ENCODE measurements at regions not wholly inside any gene's neighbourhood (a gene's known extent, or its start where the extent isn't known, plus 50 kb on each side); places are given as distances from the start of the nearest gene placed in this dataset.

GRCh38 chr9:13361076-13361475 lies 81.6 kb upstream of the MPDZ start:
- no peak overlapping the region for H3K4me3 ChIP-seq (IDR thresholded peaks at IDR 0.05; ENCODE audit: insufficient read depth, low read depth, low read length)

GRCh38 chr9:13360188-13360587 lies 80.7 kb upstream of the MPDZ start:
- TF ChIP-seq CTCF (conservative IDR thresholded peaks at IDR 0.05; ENCODE audit: low read depth, low read length), result no peak
- no peak overlapping the region for H3K4me3 ChIP-seq (IDR thresholded peaks at IDR 0.05; ENCODE audit: insufficient read depth, low read depth, low read length)

More at GRCh38 chr9:13361076-13361475, 81.6 kb upstream of the MPDZ start:
- Histone ChIP-seq H3K79me2 (ENCODE audit: insufficient read depth, low read depth) (no peaks in the 10 kb centered on the region), H3K27me3 (ENCODE audit: insufficient read depth, low read depth) (no peaks in the 10 kb centered on the region), H4K20me1 (ENCODE audit: insufficient read depth) (no peaks in the 10 kb centered on the region), H2AFZ (ENCODE audit: low read depth) (no peak overlapping the region), H3K9ac (no peak overlapping the region), H3K4me1 (ENCODE audit: low read depth, poor library complexity, severe bottlenecking) (no peaks in the 10 kb centered on the region), H3K4me2 (no peak overlapping the region), H3K27ac (no peak overlapping the region), H3K36me3 (ENCODE audit: insufficient read depth) (no peaks in the 10 kb centered on the region)
- TF ChIP-seq CTCF (conservative IDR thresholded peaks at IDR 0.05; ENCODE audit: low read depth, low read length), result no peak

GRCh38 chr9:13358128-13358527 lies 78.6 kb upstream of the MPDZ start:
- Histone ChIP-seq H3K27ac (no peak overlapping the region), H3K27me3 (ENCODE audit: insufficient read depth, low read depth) (no peaks in the 10 kb centered on the region), H3K79me2 (ENCODE audit: insufficient read depth, low read depth) (no peaks in the 10 kb centered on the region), H3K4me1 (ENCODE audit: low read depth, poor library complexity, severe bottlenecking) (no peaks in the 10 kb centered on the region), H3K4me3 (IDR thresholded peaks at IDR 0.05; ENCODE audit: insufficient read depth, low read depth, low read length) (no peak overlapping the region), H3K4me2 (no peak overlapping the region), H3K36me3 (ENCODE audit: insufficient read depth) (no peaks in the 10 kb centered on the region), H4K20me1 (ENCODE audit: insufficient read depth) (no peaks in the 10 kb centered on the region), H2AFZ (ENCODE audit: low read depth) (no peak overlapping the region), H3K9ac (no peak overlapping the region)
- TF ChIP-seq CTCF (conservative IDR thresholded peaks at IDR 0.05; ENCODE audit: low read depth, low read length), result no peak

More at GRCh38 chr9:13360188-13360587, 80.7 kb upstream of the MPDZ start:
- no peak overlapping the region for H2AFZ ChIP-seq (ENCODE audit: low read depth)
- H3K4me1 ChIP-seq (ENCODE audit: low read depth, poor library complexity, severe bottlenecking), result no peaks in the 10 kb centered on the region
- H3K27ac ChIP-seq, result no peak overlapping the region
- no peak overlapping the region for H3K9ac ChIP-seq
- no peaks in the 10 kb centered on the region for H3K27me3 ChIP-seq (ENCODE audit: insufficient read depth, low read depth)
- no peaks in the 10 kb centered on the region for H3K36me3 ChIP-seq (ENCODE audit: insufficient read depth)
- H3K4me2 ChIP-seq, result no peak overlapping the region
- H4K20me1 ChIP-seq (ENCODE audit: insufficient read depth), result no peaks in the 10 kb centered on the region
- H3K79me2 ChIP-seq (ENCODE audit: insufficient read depth, low read depth), result no peaks in the 10 kb centered on the region

GRCh38 chr9:13354733-13355132 lies 75.2 kb upstream of the MPDZ start:
- Histone ChIP-seq H3K27ac (no peak overlapping the region), H3K36me3 (ENCODE audit: insufficient read depth) (no peaks in the 10 kb centered on the region), H3K27me3 (ENCODE audit: insufficient read depth, low read depth) (no peaks in the 10 kb centered on the region), H2AFZ (ENCODE audit: low read depth) (no peak overlapping the region), H4K20me1 (ENCODE audit: insufficient read depth) (no peaks in the 10 kb centered on the region), H3K9ac (no peak overlapping the region), H3K4me2 (no peak overlapping the region), H3K4me1 (ENCODE audit: low read depth, poor library complexity, severe bottlenecking) (peaks cover 11% of the 10 kb centered on the region), H3K79me2 (ENCODE audit: insufficient read depth, low read depth) (no peaks in the 10 kb centered on the region), H3K4me3 (IDR thresholded peaks at IDR 0.05; ENCODE audit: insufficient read depth, low read depth, low read length) (no peak overlapping the region)
- TF ChIP-seq CTCF (conservative IDR thresholded peaks at IDR 0.05; ENCODE audit: low read depth, low read length), result no peak

Measured in KMS-11 (cell line).